GM23248 (cell line): ENCODE measurements at regions not wholly inside any gene's neighbourhood (a gene's known extent, or its start where the extent isn't known, plus 50 kb on each side); places are given as distances from the start of the nearest gene placed in this dataset.
"Not testable (repeated sequence)": the region's sequence is repeated elsewhere in the genome, so short reads cannot be mapped to it uniquely, and the experiment has no call there.

Experiments
- DNase-seq: peaks from one replicate; pipeline ENCODE4 v3.0.0-alpha.2; 2015
- H2AFZ ChIP-seq: fragments of 200-600 bp; sonication (generic); 2 replicates; pipeline ENCODE4 v1.6.1; 2016; ENCODE audit warnings: antibody characterized with exemption
- H3F3A ChIP-seq: fragments of 200-600 bp; sonication (generic); 2 replicates; pipeline ENCODE4 v1.6.1; 2016; ENCODE audit warnings: mild to moderate bottlenecking, antibody characterized with exemption, mixed run types; ENCODE audit not compliant: insufficient read depth
- H3K27ac ChIP-seq: fragments of 200-600 bp; sonication (generic); 2 replicates; pipeline ENCODE4 v1.5.1; 2016; ENCODE audit warnings: mild to moderate bottlenecking
- H3K27me3 ChIP-seq: fragments of 200-600 bp; sonication (generic); replicated peaks from 2 replicates; pipeline ENCODE4 v1.6.1; 2016; ENCODE audit warnings: mild to moderate bottlenecking; ENCODE audit not compliant: insufficient read depth
- H3K36me3 ChIP-seq: fragments of 200-600 bp; sonication (generic); 2 replicates; pipeline ENCODE4 v1.6.1; 2016; ENCODE audit warnings: low read depth, mild to moderate bottlenecking
- H3K4me1 ChIP-seq: fragments of 200-600 bp; sonication (generic); 2 replicates; pipeline ENCODE4 v1.6.1; 2016; ENCODE audit warnings: mild to moderate bottlenecking; ENCODE audit not compliant: insufficient read depth
- H3K4me2 ChIP-seq: fragments of 200-600 bp; sonication (generic); one replicate; pipeline ENCODE4 v1.6.1; 2016; ENCODE audit warnings: mild to moderate bottlenecking; ENCODE audit not compliant: unreplicated experiment
- H3K4me3 ChIP-seq: fragments of 200-600 bp; sonication (generic); 2 replicates; pipeline ENCODE4 v1.5.1; 2016; ENCODE audit warnings: mild to moderate bottlenecking
- H3K79me2 ChIP-seq: fragments of 200-600 bp; sonication (generic); 2 replicates; pipeline ENCODE4 v1.6.1; 2016; ENCODE audit warnings: mild to moderate bottlenecking; ENCODE audit not compliant: insufficient read depth
- H3K9ac ChIP-seq: fragments of 200-600 bp; sonication (generic); 2 replicates; pipeline ENCODE4 v1.6.1; 2016; ENCODE audit warnings: mild to moderate bottlenecking
- H3K9me2 ChIP-seq: fragments of 200-600 bp; sonication (generic); 2 replicates; pipeline ENCODE4 v1.6.1; 2016; ENCODE audit warnings: mixed run types, mild to moderate bottlenecking, moderate library complexity; ENCODE audit not compliant: insufficient read depth
- H3K9me3 ChIP-seq: fragments of 200-600 bp; sonication (generic); one replicate; pipeline ENCODE4 v1.6.1; 2017; ENCODE audit warnings: low read depth
- H4K20me1 ChIP-seq: fragments of 200-600 bp; sonication (generic); 2 replicates; pipeline ENCODE4 v1.6.0; 2016; ENCODE audit not compliant: insufficient read depth
- EZH2 ChIP-seq: fragments of 200-600 bp; sonication (generic); IDR thresholded peaks from 2 replicates; pipeline ENCODE4 v1.6.1; 2018; ENCODE audit warnings: antibody characterized with exemption, mild to moderate bottlenecking; ENCODE audit not compliant: insufficient read depth, poor library complexity, severe bottlenecking
- EZH2phosphoT487 ChIP-seq: fragments of 200-600 bp; sonication (generic); IDR thresholded peaks from 2 replicates; pipeline ENCODE4 v1.6.1; 2018; ENCODE audit warnings: antibody characterized with exemption, moderate library complexity, mild to moderate bottlenecking, low read depth; ENCODE audit not compliant: insufficient read depth
- WGBS, 2 experiments: methylation state at CpG; one replicate each; pipeline ENCODE4 v1.1.6; 2015 to 2017; ENCODE audit warnings: low lambda C conversion rate in 2 of 2, low coverage in 1 of 2; ENCODE audit errors: missing lambda C conversion rate in 2 of 2; 5-methylcytosine and 5-hydroxymethylcytosine counted together
- in situ Hi-C: fragments of 300-500 bp; cut with MboI; formaldehyde crosslinking; loops from 2 replicates; pipeline ENCODE4 v1.15.0; 2020

GRCh38 chr9:15058236-15058635 is 148.0 kb upstream of the FREM1 start:
- in situ Hi-C loops = no loop called here
- Histone ChIP-seq H3K79me2 (no peaks in the 10 kb centered on the region), H3K9ac (no peak overlapping the region), H3F3A (no peaks in the 10 kb centered on the region), H3K27me3 (no peaks in the 10 kb centered on the region; the same call in 1 of the 2 replicates), H2AFZ (no peak overlapping the region), H3K27ac (no peak overlapping the region), H3K4me1 (no peaks in the 10 kb centered on the region), H3K9me2 (no peaks in the 10 kb centered on the region), H3K9me3 (no peaks in the 10 kb centered on the region), H3K36me3 (no peaks in the 10 kb centered on the region), H4K20me1 (no peaks in the 10 kb centered on the region), H3K4me3 (no peak overlapping the region), H3K4me2 (no peak overlapping the region)
- 62 to 63% methylated on average over 4 of the region's 4 CpGs for WGBS, 2 experiments
- TF ChIP-seq EZH2phosphoT487 (no peak), EZH2 (no peak)
- no peak for DNase-seq

- H3K36me3 ChIP-seq, H4K20me1 ChIP-seq, H3K79me2 ChIP-seq, H3K9ac ChIP-seq, H3K4me1 ChIP-seq, H3K9me3 ChIP-seq, in situ Hi-C loops, H3K4me3 ChIP-seq, H2AFZ ChIP-seq, H3K27me3 ChIP-seq, H3F3A ChIP-seq, H3K9me2 ChIP-seq, H3K27ac ChIP-seq: not testable (repeated sequence)
- WGBS, 2 experiments = 17 to 23% methylated on average over 4 of the region's 4 CpGs
- DNase-seq = peak; percentile 25
- peak overlapping the region; percentile 53 for H3K4me2 ChIP-seq
Observed at GRCh38 chr9:15055284-15055683, 145.1 kb upstream of the FREM1 start.

- no peak overlapping the region for H3K9ac ChIP-seq
- TF ChIP-seq EZH2 (no peak), EZH2phosphoT487 (no peak)
- H2AFZ ChIP-seq = no peak overlapping the region
- no peaks in the 10 kb centered on the region for H3K4me1 ChIP-seq
- H3K9me3 ChIP-seq = no peaks in the 10 kb centered on the region
- no peak for DNase-seq
- no peaks in the 10 kb centered on the region for H3F3A ChIP-seq
- H3K36me3 ChIP-seq = no peaks in the 10 kb centered on the region
- no peaks in the 10 kb centered on the region for H3K27me3 ChIP-seq
- H4K20me1 ChIP-seq = no peaks in the 10 kb centered on the region
- H3K27ac ChIP-seq = no peak overlapping the region
- no peak overlapping the region for H3K4me2 ChIP-seq
- no peak overlapping the region for H3K4me3 ChIP-seq
- no peaks in the 10 kb centered on the region for H3K79me2 ChIP-seq
- H3K9me2 ChIP-seq = no peaks in the 10 kb centered on the region
- 36 to 44% methylated on average over 1 of the region's 1 CpG for WGBS, 2 experiments
- in situ Hi-C loops = no loop called here
Observed at GRCh38 chr9:15048772-15049171, 138.5 kb upstream of the FREM1 start.

GRCh38 chr9:15047028-15047551 is 136.9 kb upstream of the FREM1 start:
- 68 to 69% methylated on average over 5 of the region's 5 CpGs for WGBS, 2 experiments
- Histone ChIP-seq H3K36me3 (no peaks in the 10 kb centered on the region), H3K9me3 (no peaks in the 10 kb centered on the region), H3K9ac (no peak overlapping the region), H3K79me2 (no peaks in the 10 kb centered on the region), H3K9me2 (no peaks in the 10 kb centered on the region), H3F3A (no peaks in the 10 kb centered on the region), H3K27me3 (no peaks in the 10 kb centered on the region), H4K20me1 (no peaks in the 10 kb centered on the region), H3K27ac (no peak overlapping the region), H3K4me2 (no peak overlapping the region), H3K4me3 (no peak overlapping the region), H3K4me1 (no peaks in the 10 kb centered on the region), H2AFZ (no peak overlapping the region)
- in situ Hi-C loops = no loop called here
- TF ChIP-seq EZH2 = no peak
- no peak for TF ChIP-seq EZH2phosphoT487
- DNase-seq = no peak

GRCh38 chr9:15033316-15033715 is 123.1 kb upstream of the FREM1 start:
- Histone ChIP-seq H3K27ac (no peak overlapping the region), H3K9me3 (no peaks in the 10 kb centered on the region), H3F3A (no peaks in the 10 kb centered on the region), H3K36me3 (no peaks in the 10 kb centered on the region), H3K4me3 (no peak overlapping the region), H3K27me3 (no peaks in the 10 kb centered on the region), H3K9ac (no peak overlapping the region), H3K4me1 (no peaks in the 10 kb centered on the region), H3K9me2 (no peaks in the 10 kb centered on the region), H4K20me1 (no peaks in the 10 kb centered on the region), H2AFZ (no peak overlapping the region), H3K79me2 (no peaks in the 10 kb centered on the region), H3K4me2 (no peak overlapping the region)
- TF ChIP-seq EZH2 (no peak), EZH2phosphoT487 (no peak)
- WGBS, 2 experiments = 4 to 9% methylated on average over 4 of the region's 4 CpGs
- DNase-seq = no peak
- in situ Hi-C loops = no loop called here
